ENCODE measurements at regions not wholly inside any gene's neighbourhood (a gene's known extent, or its start where the extent isn't known, plus 50 kb on each side); places are given as distances from the start of the nearest gene placed in this dataset.

GRCh38 chr18:8952769-8953760 lies 149.4 kb upstream of the NDUFV2 start:
- Histone ChIP-seq H3K9ac (ENCODE audit: low read length in 5 of 5) (no peak overlapping the region), H3K36me3 (ENCODE audit: control insufficient read depth in 5 of 5, insufficient read depth in 5 of 5, low read length in 5 of 5) (no peaks in the 10 kb centered on the region), H3K4me1 (ENCODE audit: control insufficient read depth in 5 of 5, insufficient read depth in 5 of 5, low read length in 5 of 5) (no peaks in the 10 kb centered on the region), H3K27ac (ENCODE audit: low read depth, low read length) (no peak overlapping the region), H3K9me3 (ENCODE audit: control insufficient read depth in 5 of 5, low read length in 5 of 5) (peaks cover 0 to 8% (median 5%) of the 10 kb centered on the region in 5 donors), H3K4me3 (ENCODE audit: low read depth in 1 of 5, low read length in 5 of 5) (no peak overlapping the region), H3K27me3 (ENCODE audit: control insufficient read depth in 5 of 5, insufficient read depth in 4 of 5, low read length in 5 of 5) (peaks cover 0 to 6% (median 4%) of the 10 kb centered on the region in 5 donors)

- Histone ChIP-seq H3K9ac (ENCODE audit: low read length in 5 of 5) (no peak overlapping the region), H3K36me3 (ENCODE audit: control insufficient read depth in 5 of 5, insufficient read depth in 5 of 5, low read length in 5 of 5) (no peaks in the 10 kb centered on the region), H3K4me1 (ENCODE audit: control insufficient read depth in 5 of 5, insufficient read depth in 5 of 5, low read length in 5 of 5) (no peaks in the 10 kb centered on the region), H3K27ac (ENCODE audit: low read depth, low read length) (no peak overlapping the region), H3K4me3 (ENCODE audit: low read depth in 1 of 5, low read length in 5 of 5) (no peak overlapping the region), H3K27me3 (ENCODE audit: control insufficient read depth in 5 of 5, insufficient read depth in 4 of 5, low read length in 5 of 5) (no peaks in the 10 kb centered on the region), H3K9me3 (ENCODE audit: control insufficient read depth in 5 of 5, low read length in 5 of 5) (peaks cover 0 to 7% (median 3%) of the 10 kb centered on the region in 5 donors)
Observed at GRCh38 chr18:8957731-8958130, 144.8 kb upstream of the NDUFV2 start.

GRCh38 chr18:8958660-8959059 lies 143.8 kb upstream of the NDUFV2 start:
- H3K36me3 ChIP-seq (ENCODE audit: control insufficient read depth in 5 of 5, insufficient read depth in 5 of 5, low read length in 5 of 5), result no peaks in the 10 kb centered on the region
- H3K4me3 ChIP-seq (ENCODE audit: low read depth in 1 of 5, low read length in 5 of 5), result no peak overlapping the region
- no peak overlapping the region for H3K27ac ChIP-seq (ENCODE audit: low read depth, low read length)
- no peaks in the 10 kb centered on the region for H3K27me3 ChIP-seq (ENCODE audit: control insufficient read depth in 5 of 5, insufficient read depth in 4 of 5, low read length in 5 of 5)
- no peaks in the 10 kb centered on the region for H3K4me1 ChIP-seq (ENCODE audit: control insufficient read depth in 5 of 5, insufficient read depth in 5 of 5, low read length in 5 of 5)
- no peak overlapping the region for H3K9ac ChIP-seq (ENCODE audit: low read length in 5 of 5)
- peaks cover 0 to 1% (median 0%) of the 10 kb centered on the region in 5 donors for H3K9me3 ChIP-seq (ENCODE audit: control insufficient read depth in 5 of 5, low read length in 5 of 5)

GRCh38 chr18:8959551-8960135 lies 142.9 kb upstream of the NDUFV2 start:
- no peaks in the 10 kb centered on the region for H3K27me3 ChIP-seq (ENCODE audit: control insufficient read depth in 5 of 5, insufficient read depth in 4 of 5, low read length in 5 of 5)
- no peak overlapping the region for H3K27ac ChIP-seq (ENCODE audit: low read depth, low read length)
- no peak overlapping the region for H3K4me3 ChIP-seq (ENCODE audit: low read depth in 1 of 5, low read length in 5 of 5)

GRCh38 chr18:8960740-8961657 lies 141.5 kb upstream of the NDUFV2 start:
- Histone ChIP-seq H3K27ac (ENCODE audit: low read depth, low read length) (no peak overlapping the region), H3K36me3 (ENCODE audit: control insufficient read depth in 5 of 5, insufficient read depth in 5 of 5, low read length in 5 of 5) (no peaks in the 10 kb centered on the region), H3K27me3 (ENCODE audit: control insufficient read depth in 5 of 5, insufficient read depth in 4 of 5, low read length in 5 of 5) (no peaks in the 10 kb centered on the region), H3K9ac (ENCODE audit: low read length in 5 of 5) (no peak overlapping the region), H3K4me1 (ENCODE audit: control insufficient read depth in 5 of 5, insufficient read depth in 5 of 5, low read length in 5 of 5) (no peaks in the 10 kb centered on the region), H3K4me3 (ENCODE audit: low read depth in 1 of 5, low read length in 5 of 5) (no peak overlapping the region), H3K9me3 (ENCODE audit: control insufficient read depth in 5 of 5, low read length in 5 of 5) (no peaks in the 10 kb centered on the region)

More at GRCh38 chr18:8959551-8960135, 142.9 kb upstream of the NDUFV2 start:
- H3K9me3 ChIP-seq (ENCODE audit: control insufficient read depth in 5 of 5, low read length in 5 of 5), result no peaks in the 10 kb centered on the region
- H3K4me1 ChIP-seq (ENCODE audit: control insufficient read depth in 5 of 5, insufficient read depth in 5 of 5, low read length in 5 of 5), result no peaks in the 10 kb centered on the region
- H3K9ac ChIP-seq (ENCODE audit: low read length in 5 of 5), result no peak overlapping the region
- H3K36me3 ChIP-seq (ENCODE audit: control insufficient read depth in 5 of 5, insufficient read depth in 5 of 5, low read length in 5 of 5), result no peaks in the 10 kb centered on the region

GRCh38 chr18:8962192-8962779 lies 140.2 kb upstream of the NDUFV2 start:
- Histone ChIP-seq H3K4me1 (ENCODE audit: control insufficient read depth in 5 of 5, insufficient read depth in 5 of 5, low read length in 5 of 5) (no peaks in the 10 kb centered on the region), H3K36me3 (ENCODE audit: control insufficient read depth in 5 of 5, insufficient read depth in 5 of 5, low read length in 5 of 5) (no peaks in the 10 kb centered on the region), H3K27me3 (ENCODE audit: control insufficient read depth in 5 of 5, insufficient read depth in 4 of 5, low read length in 5 of 5) (no peaks in the 10 kb centered on the region), H3K9ac (ENCODE audit: low read length in 5 of 5) (no peak overlapping the region), H3K9me3 (ENCODE audit: control insufficient read depth in 5 of 5, low read length in 5 of 5) (no peaks in the 10 kb centered on the region), H3K27ac (ENCODE audit: low read depth, low read length) (no peak overlapping the region), H3K4me3 (ENCODE audit: low read depth in 1 of 5, low read length in 5 of 5) (no peak overlapping the region)

- Histone ChIP-seq H3K36me3 (ENCODE audit: control insufficient read depth in 5 of 5, insufficient read depth in 5 of 5, low read length in 5 of 5) (no peaks in the 10 kb centered on the region), H3K27ac (ENCODE audit: low read depth, low read length) (no peak overlapping the region), H3K27me3 (ENCODE audit: control insufficient read depth in 5 of 5, insufficient read depth in 4 of 5, low read length in 5 of 5) (no peaks in the 10 kb centered on the region), H3K9me3 (ENCODE audit: control insufficient read depth in 5 of 5, low read length in 5 of 5) (no peaks in the 10 kb centered on the region), H3K9ac (ENCODE audit: low read length in 5 of 5) (no peak overlapping the region), H3K4me3 (ENCODE audit: low read depth in 1 of 5, low read length in 5 of 5) (no peak overlapping the region), H3K4me1 (ENCODE audit: control insufficient read depth in 5 of 5, insufficient read depth in 5 of 5, low read length in 5 of 5) (no peaks in the 10 kb centered on the region)
Observed at GRCh38 chr18:8962855-8963635, 139.5 kb upstream of the NDUFV2 start.

GRCh38 chr18:8963876-8964275 lies 138.6 kb upstream of the NDUFV2 start:
- H3K36me3 ChIP-seq (ENCODE audit: control insufficient read depth in 5 of 5, insufficient read depth in 5 of 5, low read length in 5 of 5), result no peaks in the 10 kb centered on the region
- H3K27ac ChIP-seq (ENCODE audit: low read depth, low read length), result no peak overlapping the region
- H3K4me1 ChIP-seq (ENCODE audit: control insufficient read depth in 5 of 5, insufficient read depth in 5 of 5, low read length in 5 of 5), result no peaks in the 10 kb centered on the region
- H3K4me3 ChIP-seq (ENCODE audit: low read depth in 1 of 5, low read length in 5 of 5), result no peak overlapping the region
- H3K9ac ChIP-seq (ENCODE audit: low read length in 5 of 5), result no peak overlapping the region
- H3K9me3 ChIP-seq (ENCODE audit: control insufficient read depth in 5 of 5, low read length in 5 of 5), result no peaks in the 10 kb centered on the region
- H3K27me3 ChIP-seq (ENCODE audit: control insufficient read depth in 5 of 5, insufficient read depth in 4 of 5, low read length in 5 of 5), result no peaks in the 10 kb centered on the region

- H3K9me3 ChIP-seq (ENCODE audit: control insufficient read depth in 5 of 5, low read length in 5 of 5), result peaks cover 0 to 4% (median 0%) of the 10 kb centered on the region in 5 donors
- no peak overlapping the region for H3K9ac ChIP-seq (ENCODE audit: low read length in 5 of 5)
- no peaks in the 10 kb centered on the region for H3K4me1 ChIP-seq (ENCODE audit: control insufficient read depth in 5 of 5, insufficient read depth in 5 of 5, low read length in 5 of 5)
- H3K27me3 ChIP-seq (ENCODE audit: control insufficient read depth in 5 of 5, insufficient read depth in 4 of 5, low read length in 5 of 5), result no peaks in the 10 kb centered on the region
- no peak overlapping the region for H3K4me3 ChIP-seq (ENCODE audit: low read depth in 1 of 5, low read length in 5 of 5)
- H3K36me3 ChIP-seq (ENCODE audit: control insufficient read depth in 5 of 5, insufficient read depth in 5 of 5, low read length in 5 of 5), result no peaks in the 10 kb centered on the region
- no peak overlapping the region for H3K27ac ChIP-seq (ENCODE audit: low read depth, low read length)
Observed at GRCh38 chr18:8965398-8965797, 137.1 kb upstream of the NDUFV2 start.
